ENCODE measurements at regions not wholly inside any gene's neighbourhood (a gene's known extent, or its start where the extent isn't known, plus 50 kb on each side); places are given as distances from the start of the nearest gene placed in this dataset.
A peak's percentile ranks its signal among the peaks of the same experiment; 100 is the strongest.
"Not testable (repeated sequence)": the region's sequence is repeated elsewhere in the genome, so short reads cannot be mapped to it uniquely, and the experiment has no call there.

GRCh38 chr10:59053502-59053901 is 122.9 kb upstream of the PHYHIPL start:
- DNase-seq = not testable (repeated sequence)

- no peak for DNase-seq
Measured at GRCh38 chr10:59055045-59055444, 121.4 kb upstream of the PHYHIPL start.

GRCh38 chr10:59057345-59057744 is 119.1 kb upstream of the PHYHIPL start:
- peak; percentile 9 to 34 for DNase-seq

GRCh38 chr10:59060852-59061251 is 115.6 kb upstream of the PHYHIPL start:
- DNase-seq = no peak

- DNase-seq = no peak
Measured at GRCh38 chr10:59063491-59063890, 113.0 kb upstream of the PHYHIPL start.

GRCh38 chr10:59064080-59064692 is 112.3 kb upstream of the PHYHIPL start:
- peak in 1 of 2 donors; percentile 78 for DNase-seq

GRCh38 chr10:59064759-59065539 is 111.5 kb upstream of the PHYHIPL start:
- DNase-seq = peak in 1 of 2 donors; percentile 13

GRCh38 chr10:59068581-59069191 is 107.8 kb upstream of the PHYHIPL start:
- DNase-seq = no peak

GRCh38 chr10:59072038-59072437 is 104.4 kb upstream of the PHYHIPL start:
- DNase-seq = no peak

- no peak for DNase-seq
Measured at GRCh38 chr10:59073456-59074053, 102.9 kb upstream of the PHYHIPL start.

GRCh38 chr10:59075576-59075975 is 100.9 kb upstream of the PHYHIPL start:
- DNase-seq = no peak

GRCh38 chr10:59077855-59078254 is 98.6 kb upstream of the PHYHIPL start:
- no peak for DNase-seq

- DNase-seq = no peak
Measured at GRCh38 chr10:59078978-59079377, 97.5 kb upstream of the PHYHIPL start.

GRCh38 chr10:59079386-59080226 is 96.8 kb upstream of the PHYHIPL start:
- DNase-seq = no peak

GRCh38 chr10:59082249-59082648 is 94.2 kb upstream of the PHYHIPL start:
- no peak for DNase-seq

GRCh38 chr10:59085054-59085453 is 91.4 kb upstream of the PHYHIPL start:
- no peak for DNase-seq

- DNase-seq = no peak
Measured at GRCh38 chr10:59085711-59086502, 90.5 kb upstream of the PHYHIPL start.

GRCh38 chr10:59087486-59087885 is 89.0 kb upstream of the PHYHIPL start:
- DNase-seq = no peak

GRCh38 chr10:59088912-59089573 is 87.4 kb upstream of the PHYHIPL start:
- no peak for DNase-seq

- DNase-seq = peak; percentile 20 to 68
Measured at GRCh38 chr10:59090817-59091622, 85.4 kb upstream of the PHYHIPL start.

Measured in hippocampal formation (tissue), 2 donors.